Heart right ventricle (tissue), 16 donors: ENCODE measurements at regions not wholly inside any gene's neighbourhood (a gene's known extent, or its start where the extent isn't known, plus 50 kb on each side); places are given as distances from the start of the nearest gene placed in this dataset.

Experiments used
- ATAC-seq, 8 donors: fragments of 200-7000 bp; cut with Tn5 transposase; one replicate each; pipeline ENCODE4 v1.9.1; 2020; ENCODE audit warnings: mild to moderate bottlenecking in 8 of 8, moderate library complexity in 8 of 8, moderate number of reproducible peaks in 1 of 8
- DNase-seq, 2 donors: peaks; one replicate each; pipeline ENCODE4 v3.0.0-alpha.2; 2020
- H3K27ac ChIP-seq, 10 donors: fragments of 200-600 bp; sonication (generic) in 2 of 10; one replicate each; pipeline versions ENCODE4 v1.5.0 to v1.8.0; 2020 to 2022; ENCODE audit warnings: mild to moderate bottlenecking in 3 of 10
- H3K27me3 ChIP-seq, 7 donors: fragments of 200-600 bp; one replicate each; pipeline ENCODE4 v1.8.0; 2021 to 2022; ENCODE audit warnings: mild to moderate bottlenecking in 2 of 7
- H3K36me3 ChIP-seq, 9 donors: fragments of 200-600 bp; sonication (generic) in 1 of 9; one replicate each; pipeline versions ENCODE4 v1.5.0 to v1.8.0; 2020 to 2022; ENCODE audit warnings: mild to moderate bottlenecking in 2 of 9
- H3K4me1 ChIP-seq, 9 donors: fragments of 200-600 bp; sonication (generic) in 1 of 9; one replicate each; pipeline versions ENCODE4 v1.5.0 to v1.8.0; 2020 to 2022; ENCODE audit warnings: mild to moderate bottlenecking in 4 of 9
- H3K4me3 ChIP-seq, 10 donors: fragments of 200-600 bp; sonication (generic) in 2 of 10; one replicate each; pipeline versions ENCODE4 v1.5.0 to v1.8.0; 2020 to 2022; ENCODE audit warnings: mild to moderate bottlenecking in 7 of 10, moderate library complexity in 2 of 10
- H3K9me3 ChIP-seq, 11 donors: fragments of 200-600 bp in 10 of 11; sonication (generic) in 2 of 11; one replicate each; pipeline versions ENCODE4 v1.5.0 to v1.8.0; 2013 to 2022; ENCODE audit warnings: mild to moderate bottlenecking in 2 of 11, control low read depth in 1 of 11, moderate library complexity in 1 of 11
- CTCF ChIP-seq, 9 donors: fragments of 200-600 bp; sonication (generic) in 2 of 9; IDR thresholded peaks; one replicate each; pipeline versions ENCODE4 v1.5.0 to v1.8.0; 2021 to 2022; ENCODE audit warnings: antibody characterized with exemption in 9 of 9, mild to moderate bottlenecking in 5 of 9, moderate library complexity in 1 of 9
- WGBS, 2 donors: extraction: QIAGEN DNeasy Blood & Tissue Kit; methylation state at CpG; one replicate each; pipeline ENCODE4 v1.1.7; 2013; ENCODE audit warnings: inconsistent platforms in 1 of 2; 5-methylcytosine and 5-hydroxymethylcytosine counted together
- intact Hi-C, 10 donors: fragments of 100-400 bp; cut with DNase I; formaldehyde crosslinking; loops; one replicate each; pipeline versions ENCODE4 v1.11.1 to v1.14.2; 2022
- donor health status: Arrhythmogenic right ventricular cardiomyopathy.
- donor health status: ischemic (EF 13 %, LVEDD 7.1; RV severe dilation, severe dysfunction).
- donor health status: healthy with polysubstance abuse.
- donor health status: DM: no; HTN: yes; CAD: no.
- donor health status: DM: no; HTN: no; CAD: no.
- donor health status: ischemic (EF 25% LVEDD 6.9; RV normal size, moderate dysfunction).
- donor health status: ischemic (EF 25% LVEDD 5.7; RV mildly dilated, moderate dysfunction).
- donor health status: healthy.
- donor health status: DM: yes; HTN: yes; CAD: no.
- donor health status: Ischemic cardiomyopathy.
- donor health status: ischemic (EF 35%, LVEDD 5.7; RV mildly dilated, moderate dysfunction).
- donor health status: nonischemic (EF 11% LVEDD 7.7; RV severe dilation, severe dysfunction).
- donor health status: DM: yes; HTN: yes; CAD: no.
- donor health status: PGD.
- donor health status: ischemic (EF 29% LVEDD 5.4; RV normal size, mild dysfunction).
- donor health status: nonischemic (EF 23%, LVEDD 6.1; RV moderate dilation, normal function).

- DNase-seq, result no peak
- intact Hi-C loops, result no loop called here
- WGBS, 2 donors, result 92 to 94% methylated on average over 5 of the region's 5 CpGs
- no peaks in the 10 kb centered on the region for H3K36me3 ChIP-seq
- no peaks in the 10 kb centered on the region for H3K4me1 ChIP-seq
- no peaks in the 10 kb centered on the region for H3K27me3 ChIP-seq
- no peak for ATAC-seq
- H3K9me3 ChIP-seq, result peaks cover 0 to 4% (median 0%) of the 10 kb centered on the region in 11 donors
- TF ChIP-seq CTCF (IDR thresholded peaks at IDR 0.05), result no peak
- H3K27ac ChIP-seq, result no peak overlapping the region
- no peak overlapping the region for H3K4me3 ChIP-seq
These were observed 68.9 kb upstream of the CDH18 start for GRCh38 chr5:20056933-20057332.

DNA sequence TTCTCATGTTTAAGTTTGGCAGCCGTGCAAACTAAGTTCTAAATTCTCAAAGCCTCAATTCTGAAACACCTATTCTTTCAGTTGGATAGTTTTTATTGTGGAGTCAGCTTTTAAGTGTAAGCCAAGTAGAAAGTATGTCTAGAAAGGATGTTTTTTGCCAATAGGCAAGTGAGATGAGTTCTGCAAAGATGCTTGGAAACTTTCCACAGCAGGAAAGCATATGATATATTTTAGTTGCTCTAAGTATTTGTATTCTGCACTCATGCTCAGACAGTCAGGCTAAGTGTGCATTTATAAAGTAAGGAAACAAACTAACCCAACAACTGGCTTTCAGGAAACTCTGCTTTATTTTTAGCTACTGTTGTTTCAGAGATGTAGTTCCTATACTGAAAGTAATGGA, 67.3 kb upstream of the CDH18 start:
- ATAC-seq (no peak), DNase-seq (no peak)
- H3K4me3 ChIP-seq, result no peak overlapping the region
- no peak for TF ChIP-seq CTCF (IDR thresholded peaks at IDR 0.05)
- H3K27me3 ChIP-seq, result no peaks in the 10 kb centered on the region
- H3K27ac ChIP-seq, result no peak overlapping the region
- H3K4me1 ChIP-seq, result no peaks in the 10 kb centered on the region
- H3K9me3 ChIP-seq, result peaks cover 0 to 12% (median 0%) of the 10 kb centered on the region in 11 donors
- H3K36me3 ChIP-seq, result no peaks in the 10 kb centered on the region
- 77 to 86% methylated on average over 1 of the region's 1 CpG for WGBS, 2 donors
- intact Hi-C loops, result no loop called here

DNA sequence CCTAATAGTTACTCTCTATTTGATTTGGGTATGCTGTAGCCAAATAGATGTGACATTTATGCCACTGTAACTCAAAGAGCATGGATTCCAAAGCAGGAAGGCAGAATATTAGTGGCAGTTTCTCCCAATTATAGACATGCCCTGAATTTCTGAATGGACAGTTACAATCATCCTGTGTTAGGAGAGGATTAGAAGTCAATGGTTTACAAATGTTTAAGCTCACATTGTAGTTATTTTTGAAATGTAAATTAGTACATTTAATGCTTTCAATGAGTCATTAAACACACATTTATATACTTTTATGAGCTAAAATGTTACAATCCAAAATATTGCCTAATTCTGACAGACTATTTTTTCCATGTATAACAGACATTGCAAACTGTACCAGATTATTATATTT, 62.3 kb upstream of the CDH18 start:
- no peak for ATAC-seq
- Histone ChIP-seq H3K27me3 (no peaks in the 10 kb centered on the region), H3K27ac (no peak overlapping the region), H3K36me3 (no peaks in the 10 kb centered on the region), H3K9me3 (peaks cover 0 to 16% (median 0%) of the 10 kb centered on the region in 11 donors), H3K4me3 (no peak overlapping the region), H3K4me1 (no peaks in the 10 kb centered on the region)
- intact Hi-C loops, result no loop called here
- DNase-seq, result no peak
- no peak for TF ChIP-seq CTCF (IDR thresholded peaks at IDR 0.05)

- Histone ChIP-seq H3K27ac (no peak overlapping the region), H3K4me1 (no peaks in the 10 kb centered on the region), H3K27me3 (no peaks in the 10 kb centered on the region), H3K9me3 (peaks cover 0 to 9% (median 0%) of the 10 kb centered on the region in 11 donors), H3K4me3 (no peak overlapping the region), H3K36me3 (no peaks in the 10 kb centered on the region)
- ATAC-seq, result no peak
- no peak for TF ChIP-seq CTCF (IDR thresholded peaks at IDR 0.05)
- intact Hi-C loops, result no loop called here
- no peak for DNase-seq
These were observed 56.5 kb upstream of the CDH18 start for GRCh38 chr5:20044460-20044859.
